IPS DF 19.7 (cell line): ENCODE measurements at regions not wholly inside any gene's neighbourhood (a gene's known extent, or its start where the extent isn't known, plus 50 kb on each side); places are given as distances from the start of the nearest gene placed in this dataset.

Source experiments
- DNase-seq: peaks from one replicate; pipeline ENCODE4 v3.0.0-alpha.2; 2013; ENCODE audit warnings: low read depth, low spot score

- DNase-seq = no peak
These were observed 800.8 kb downstream of the TUSC7 start for GRCh38 chr3:117510396-117510795.

DNA sequence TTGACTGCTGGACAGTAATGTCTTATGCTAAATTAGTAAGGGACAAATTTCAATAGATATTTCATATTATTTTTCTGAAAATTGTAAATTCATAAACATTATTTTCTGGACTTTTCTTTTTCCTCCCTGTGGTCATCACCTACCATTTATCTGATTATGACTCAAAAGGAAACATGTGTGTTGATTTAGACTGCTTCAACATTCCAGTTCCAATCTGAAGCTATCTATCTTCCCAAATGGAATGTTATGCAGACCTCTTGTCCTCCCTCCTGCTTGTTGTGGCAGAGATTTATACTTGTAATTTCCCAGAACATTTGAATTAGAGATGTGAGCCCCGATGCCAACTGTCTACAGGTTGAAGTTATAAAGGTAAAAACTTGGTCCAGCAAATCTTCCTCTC, 803.4 kb downstream of the TUSC7 start:
- DNase-seq = no peak

DNA sequence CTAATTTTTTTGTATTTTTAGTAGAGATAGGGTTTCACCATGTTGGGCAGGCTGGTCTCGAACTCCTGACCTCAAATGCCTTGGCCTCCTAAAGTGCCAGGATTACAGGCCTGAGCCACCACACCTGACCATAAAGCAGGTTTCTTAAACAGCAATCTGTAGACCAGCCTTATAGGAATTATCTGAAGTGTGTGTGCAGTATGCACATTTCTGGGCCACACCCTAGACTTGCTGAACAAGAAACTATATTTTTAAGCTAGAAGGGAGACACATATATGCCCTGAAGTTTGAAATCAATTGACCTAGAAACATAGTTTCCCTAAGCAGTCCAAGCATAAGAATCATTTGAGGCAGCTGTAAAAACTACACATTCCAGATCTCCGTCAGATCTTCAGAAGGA, 805.7 kb downstream of the TUSC7 start:
- DNase-seq = no peak

DNA sequence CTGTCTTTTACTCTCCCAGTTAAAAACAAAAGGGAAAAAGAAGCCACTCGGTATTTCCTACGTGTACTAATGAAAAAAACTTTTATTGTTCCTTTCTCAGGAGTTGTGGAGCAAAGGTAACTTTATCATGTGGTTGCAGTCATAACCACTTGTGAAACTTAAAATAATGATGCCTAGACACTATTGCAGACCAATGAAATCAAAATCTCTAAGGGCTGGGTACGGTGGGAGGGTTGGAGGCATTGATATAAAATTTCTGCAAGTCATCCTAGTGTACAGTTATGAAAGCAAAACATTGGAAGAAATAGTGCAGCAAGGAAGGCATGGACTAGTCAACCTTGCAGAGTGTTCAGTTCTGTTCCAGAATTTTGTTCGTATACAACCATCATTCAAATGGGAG, 808.8 kb downstream of the TUSC7 start:
- DNase-seq = no peak

- no peak for DNase-seq
These were observed 810.2 kb downstream of the TUSC7 start for GRCh38 chr3:117519776-117520175.

DNA sequence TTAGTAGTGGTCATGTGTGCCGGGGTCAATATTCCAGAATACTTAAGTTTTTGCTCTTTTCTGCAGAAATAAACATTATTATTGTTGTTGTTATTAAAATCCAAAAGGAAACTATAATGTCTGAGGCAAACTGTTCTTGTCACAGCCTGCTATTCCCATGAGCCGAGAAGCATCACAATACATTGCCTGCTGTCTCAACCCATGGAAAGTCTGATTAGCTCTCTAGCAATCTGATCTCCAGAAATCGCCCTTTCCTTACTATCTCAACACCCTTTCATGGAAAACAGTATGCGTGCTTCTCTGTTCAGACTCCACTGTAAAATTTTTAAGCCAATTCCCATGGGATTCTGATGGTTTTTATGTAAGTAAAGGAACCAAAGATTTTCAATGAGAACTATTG, 811.0 kb downstream of the TUSC7 start:
- DNase-seq = no peak

DNA sequence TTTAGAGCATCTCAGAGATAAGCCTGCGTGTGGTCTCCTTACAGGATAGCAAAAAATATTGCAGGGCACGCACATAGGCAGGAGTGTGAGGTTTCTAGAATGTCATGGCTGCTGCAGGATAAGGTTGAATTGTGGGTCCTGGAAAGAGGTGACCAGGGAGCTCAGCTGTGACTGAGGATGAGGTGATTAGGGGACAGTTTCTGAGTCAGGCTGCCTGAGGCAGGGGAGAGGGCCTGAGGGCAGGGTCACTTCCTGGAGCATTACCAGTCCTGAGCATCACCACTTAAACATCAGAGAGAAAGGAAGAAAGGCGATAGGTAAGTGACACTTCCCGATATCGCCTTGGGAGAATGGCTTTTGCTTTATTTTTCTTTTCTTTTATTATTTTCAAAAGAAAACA, 813.8 kb downstream of the TUSC7 start:
- DNase-seq = no peak

DNA sequence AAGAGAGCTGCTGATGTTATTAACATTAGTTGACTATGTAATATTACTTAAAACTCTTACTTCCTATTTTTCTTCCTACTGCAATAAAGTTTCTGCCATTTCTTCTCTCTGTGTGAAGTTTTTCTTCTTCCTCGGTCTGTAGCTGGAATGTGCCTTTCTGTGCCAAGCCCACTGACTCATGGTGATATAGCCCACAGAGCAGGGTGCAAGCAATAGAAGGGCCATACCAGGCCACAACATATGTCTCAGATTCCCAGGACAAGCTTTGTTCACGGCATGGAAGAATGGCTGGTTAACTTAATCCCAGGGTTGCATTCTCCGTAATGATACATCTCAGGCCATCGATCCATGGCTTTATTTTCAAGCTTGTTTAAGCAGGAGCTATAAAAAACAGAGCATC, 815.3 kb downstream of the TUSC7 start:
- DNase-seq = no peak

- DNase-seq = no peak
These were observed 817.0 kb downstream of the TUSC7 start for GRCh38 chr3:117526470-117527079.

DNA sequence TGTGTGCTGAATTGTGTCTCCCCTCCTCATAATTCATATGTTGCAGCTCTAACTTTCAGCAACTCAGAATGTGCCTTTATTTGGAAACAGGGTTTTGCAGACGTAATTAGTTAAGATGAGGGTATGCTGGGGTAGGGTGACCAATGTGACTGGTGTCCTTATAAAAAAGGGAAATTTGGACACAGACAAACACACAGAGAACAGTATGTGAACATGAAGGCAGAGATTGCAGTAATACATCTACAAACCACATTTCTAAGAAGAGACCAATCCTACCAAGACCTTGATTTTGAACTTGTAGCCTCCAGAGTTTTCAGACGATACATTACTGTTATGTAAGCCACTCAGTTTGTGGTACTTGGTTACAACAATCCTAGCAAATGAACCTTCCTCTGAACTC, 817.8 kb downstream of the TUSC7 start:
- DNase-seq = no peak

DNA sequence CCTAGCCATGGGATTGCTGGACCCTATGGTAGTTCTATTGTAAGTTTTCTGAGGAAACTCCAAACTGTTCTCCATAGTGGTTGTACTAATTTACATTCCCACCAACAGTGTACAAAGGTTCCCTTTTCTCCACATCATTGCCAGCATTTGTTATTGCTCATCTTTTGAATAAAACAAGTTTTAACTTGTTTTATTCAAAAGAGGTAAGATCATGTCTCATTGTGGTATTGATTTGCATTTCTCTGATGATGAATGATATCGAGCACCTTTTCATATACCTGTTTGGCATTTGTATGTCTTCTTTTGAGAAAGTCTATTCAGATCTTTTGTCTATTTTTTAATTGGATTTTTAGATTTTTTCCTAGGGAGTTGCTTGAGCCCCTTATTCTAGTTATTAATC, 819.1 kb downstream of the TUSC7 start:
- DNase-seq = no peak

- DNase-seq = no peak
These were observed 821.6 kb downstream of the TUSC7 start for GRCh38 chr3:117531078-117531767.

GRCh38 chr3:117532268-117532667, 822.7 kb downstream of the TUSC7 start:
- DNase-seq = no peak

DNA sequence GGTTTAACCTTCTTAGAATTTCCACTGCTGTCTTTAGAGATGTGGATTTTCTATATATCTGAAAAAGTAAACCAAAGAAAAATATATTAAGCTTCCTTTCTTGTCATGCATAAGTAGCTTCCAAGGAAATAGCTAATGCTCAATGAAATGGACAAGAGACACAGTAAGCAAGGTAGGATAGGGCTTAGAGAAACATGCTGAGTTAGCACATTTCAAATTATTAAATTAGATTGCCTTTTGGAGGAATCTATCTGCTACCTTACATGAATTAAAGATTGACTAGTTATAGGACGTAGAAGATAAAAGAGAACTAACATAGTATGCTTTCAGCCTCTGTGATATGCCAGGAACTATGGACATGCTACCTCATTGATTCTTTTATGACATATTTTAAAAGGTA, 824.6 kb downstream of the TUSC7 start:
- DNase-seq = no peak

GRCh38 chr3:117536006-117536405, 826.4 kb downstream of the TUSC7 start:
- no peak for DNase-seq

DNA sequence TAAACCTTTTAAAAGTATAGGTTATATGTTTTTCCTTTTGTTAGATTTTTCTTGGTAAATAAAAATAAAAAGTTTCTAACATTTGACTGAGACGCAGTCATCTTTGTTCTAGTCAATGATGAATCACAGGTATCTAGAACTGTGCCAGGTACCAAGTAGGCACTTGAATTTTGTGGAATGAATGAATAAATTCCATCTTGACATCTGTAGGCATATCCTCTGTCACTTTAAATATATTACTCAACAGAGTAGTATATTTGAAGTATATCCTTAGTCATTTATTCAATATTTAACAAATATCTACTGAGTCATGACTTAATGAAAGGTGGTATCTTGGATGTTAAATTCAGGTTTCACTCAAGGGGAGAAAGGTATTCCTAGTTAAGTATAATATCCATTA, 828.4 kb downstream of the TUSC7 start:
- no peak for DNase-seq

DNA sequence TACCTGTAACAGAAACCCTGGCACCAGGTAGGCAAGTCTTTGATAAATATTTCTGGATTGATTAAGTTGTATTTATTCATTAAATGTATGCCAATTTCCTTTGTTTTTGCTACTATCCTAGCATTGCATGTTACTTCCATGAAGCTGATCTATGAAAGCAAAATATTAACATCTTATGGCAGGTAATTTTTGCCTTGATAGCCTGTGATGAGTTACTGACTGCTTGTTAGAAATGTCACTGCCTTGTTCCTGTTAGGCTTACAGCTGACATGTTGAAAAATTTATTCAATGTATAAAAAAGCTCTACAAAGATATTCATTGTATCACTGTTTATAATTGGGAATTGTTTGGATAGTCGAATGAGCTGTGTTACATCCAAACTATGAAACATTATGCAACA, 830.1 kb downstream of the TUSC7 start:
- no peak for DNase-seq

DNA sequence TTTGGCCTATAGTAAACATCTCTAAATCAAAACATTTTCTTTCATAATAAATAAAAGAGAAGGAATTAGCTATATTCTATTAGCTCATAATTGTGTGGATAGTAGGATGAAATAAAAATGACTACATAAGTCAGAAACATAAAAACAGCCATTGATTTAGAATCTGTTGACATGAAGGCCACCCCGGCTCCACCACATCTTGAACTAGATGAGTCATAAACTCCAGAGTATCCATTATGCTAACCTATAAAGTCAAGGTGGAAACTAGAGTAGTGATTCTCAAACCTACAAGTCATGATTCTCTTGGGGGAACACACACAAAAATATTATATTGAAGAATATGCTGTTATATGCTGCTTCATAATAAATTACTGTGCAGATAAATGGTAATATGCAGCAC, 831.0 kb downstream of the TUSC7 start:
- no peak for DNase-seq

DNA sequence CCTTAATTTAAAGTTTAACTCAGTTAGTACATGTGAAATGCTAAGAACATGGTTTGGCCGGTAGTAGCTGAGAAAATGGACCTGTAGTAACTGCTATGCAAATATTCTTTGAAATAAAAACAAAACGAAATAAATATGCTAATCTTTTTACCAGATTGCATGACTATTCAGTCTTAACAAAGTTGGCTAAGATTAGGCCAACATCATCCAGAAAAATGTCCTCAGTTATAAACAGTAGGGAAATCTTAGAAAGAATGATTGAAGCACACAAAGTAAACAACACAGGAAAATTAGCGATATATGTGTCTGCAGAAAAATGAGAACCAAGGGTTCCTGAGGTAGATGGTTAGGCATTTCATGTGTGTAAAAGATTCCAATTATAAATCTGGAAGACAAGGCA, 832.1 kb downstream of the TUSC7 start:
- DNase-seq = no peak

- no peak for DNase-seq
These were observed 833.9 kb downstream of the TUSC7 start for GRCh38 chr3:117543521-117543920.

GRCh38 chr3:117545484-117545883, 835.9 kb downstream of the TUSC7 start:
- no peak for DNase-seq

DNA sequence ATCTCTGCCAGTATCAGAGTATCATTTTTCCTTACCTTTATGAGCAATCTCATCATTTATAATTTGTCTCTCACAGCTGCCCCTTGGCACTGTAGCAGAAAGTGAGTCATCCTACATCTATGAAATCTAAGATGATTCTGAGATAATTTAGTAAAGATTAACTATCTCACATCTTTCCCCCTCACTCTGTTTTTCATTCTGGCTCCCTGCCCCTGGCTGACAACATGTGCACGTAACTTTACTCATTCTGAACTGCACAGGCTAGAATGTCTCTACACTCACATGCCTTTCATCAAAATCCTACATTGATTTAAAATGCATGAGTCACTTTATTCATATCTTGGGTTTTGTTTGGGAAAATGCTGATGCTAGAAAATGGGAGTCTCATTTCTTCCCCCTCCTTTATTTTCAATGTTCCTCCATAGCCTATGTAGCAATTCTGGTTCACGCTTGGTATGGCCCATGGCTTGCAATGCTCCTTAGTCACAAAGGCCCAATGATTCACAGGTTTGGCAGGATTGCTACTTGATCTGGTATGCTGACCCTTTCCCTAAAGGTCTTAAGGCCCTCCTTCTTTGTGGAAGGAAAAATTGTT, 838.5 kb downstream of the TUSC7 start:
- DNase-seq = no peak

DNA sequence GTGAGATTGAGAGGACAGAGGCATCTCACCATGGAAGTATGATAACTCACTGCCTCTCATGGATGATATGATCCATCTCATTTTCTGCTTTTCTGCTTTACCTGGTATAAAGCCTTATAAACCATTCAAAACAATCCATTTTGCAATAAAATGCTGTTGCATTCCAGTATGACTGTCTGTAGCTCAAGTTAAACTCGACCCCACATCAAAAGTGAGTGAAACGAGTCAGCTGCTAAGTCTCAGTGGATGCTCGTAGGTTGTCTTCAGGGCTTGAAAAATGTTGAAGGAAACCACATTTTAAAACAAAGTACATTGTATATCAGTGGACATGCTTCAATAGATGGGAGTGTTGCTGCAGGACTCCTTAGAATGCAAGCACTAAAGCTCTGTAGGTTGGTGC, 839.0 kb downstream of the TUSC7 start:
- no peak for DNase-seq
